Erythroblast (primary cell): ENCODE measurements at regions not wholly inside any gene's neighbourhood (a gene's known extent, or its start where the extent isn't known, plus 50 kb on each side); places are given as distances from the start of the nearest gene placed in this dataset.

ENCODE experiments used
- GATA1 ChIP-seq: IDR thresholded peaks from 2 replicates; pipeline ENCODE4 v1.6.1; 2011; ENCODE audit warnings: low read depth, mild to moderate bottlenecking, control low read depth, low read length, moderate library complexity
- POLR2A ChIP-seq: IDR thresholded peaks from 2 replicates; pipeline ENCODE4 v1.6.1; 2011; ENCODE audit warnings: mild to moderate bottlenecking, low read length

DNA sequence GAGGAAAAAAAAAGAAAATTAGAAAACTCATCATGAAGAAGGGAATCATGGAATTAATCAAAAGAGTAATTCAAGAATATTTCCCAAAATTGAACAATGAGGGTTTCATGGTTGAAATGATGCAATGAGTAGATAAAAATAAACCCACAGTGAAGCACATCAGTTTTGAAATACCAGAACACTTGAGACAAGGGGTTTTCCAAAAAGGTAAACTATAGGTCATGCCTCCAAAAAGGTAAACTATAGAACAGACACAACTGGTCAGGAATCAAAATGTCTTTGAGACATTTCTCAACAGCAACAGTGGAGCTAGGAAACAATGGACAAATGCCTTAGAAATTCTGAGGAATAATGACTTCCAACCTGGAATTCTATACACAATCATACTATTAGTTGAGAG, 60.2 kb upstream of the PCSK5 start:
- TF ChIP-seq POLR2A (no peak), GATA1 (no peak)
